Panc1 (cell line): ENCODE measurements at regions not wholly inside any gene's neighbourhood (a gene's known extent, or its start where the extent isn't known, plus 50 kb on each side); places are given as distances from the start of the nearest gene placed in this dataset.

Experiments
- ATAC-seq: fragments of 200-7000 bp; cut with Tn5 transposase; 2 replicates; pipeline ENCODE4 v1.9.1; 2020; ENCODE audit warnings: mild to moderate bottlenecking, moderate library complexity
- BruUV-seq: library from RNA; stranded (reverse); fragments of 400-500 nt; replicated peaks from 2 replicates; lab custom pipeline; 2021; lab: Mats Ljungman, UMichigan
- CTCF ChIA-PET: fragments of 300-600 bp; sonication (Branson Sonifier 250); formaldehyde crosslinking; loops from one replicate; lab custom pipeline; 2022; ENCODE audit warnings: antibody characterized with exemption; lab: Charles Lee
- POLR2A ChIA-PET: fragments of 300-600 bp; sonication (Branson Sonifier 250); formaldehyde crosslinking; loops from one replicate; lab custom pipeline; 2022; ENCODE audit warnings: antibody characterized with exemption; lab: Charles Lee
- DNase-seq: peaks from one replicate; pipeline ENCODE4 v3.0.0-alpha.2; 2010; ENCODE audit warnings: low read depth, low spot score
- H3K27ac ChIP-seq: 2 replicates; pipeline ENCODE4 v1.5.1; 2011; ENCODE audit warnings: mild to moderate bottlenecking, low read length, inconsistent platforms
- H3K27me3 ChIP-seq: fragments of 200-500 bp; sonication (Bioruptor generic); 2 replicates; pipeline ENCODE4 v1.6.0; 2014; ENCODE audit warnings: low read length, inconsistent platforms; ENCODE audit not compliant: control insufficient read depth, insufficient read depth
- H3K36me3 ChIP-seq: fragments of 200-500 bp; sonication (Bioruptor generic); 2 replicates; pipeline ENCODE4 v1.5.1; 2014; ENCODE audit warnings: inconsistent platforms, mild to moderate bottlenecking, low read length, moderate library complexity; ENCODE audit not compliant: control insufficient read depth, insufficient read depth
- H3K4me1 ChIP-seq: 2 replicates; pipeline ENCODE4 v1.5.1; 2011; ENCODE audit warnings: inconsistent platforms, mild to moderate bottlenecking, low read length, moderate library complexity; ENCODE audit not compliant: control insufficient read depth, insufficient read depth
- H3K4me3 ChIP-seq, 2 experiments: 2 replicates each; pipeline ENCODE4 v1.5.1; 2011 to 2012; ENCODE audit warnings: low read depth in 2 of 2, low read length in 2 of 2, mild to moderate bottlenecking in 2 of 2, inconsistent platforms in 1 of 2, moderate library complexity in 1 of 2
- H3K9me3 ChIP-seq: fragments of 200-500 bp; sonication (Bioruptor generic); 2 replicates; pipeline ENCODE4 v1.5.1; 2014; ENCODE audit warnings: low read depth, mild to moderate bottlenecking, inconsistent platforms, low read length, moderate library complexity; ENCODE audit not compliant: control insufficient read depth, insufficient read depth
- CTCF ChIP-seq: fragments of 450-650 bp; IDR thresholded peaks from 2 replicates; pipeline ENCODE4 v1.5.1; 2017; ENCODE audit warnings: mild to moderate bottlenecking
- POLR2AphosphoS5 ChIP-seq: IDR thresholded peaks from 2 replicates; pipeline ENCODE4 v1.6.1; 2012; ENCODE audit warnings: mild to moderate bottlenecking, low read depth, low read length, moderate library complexity
- REST ChIP-seq, 2 experiments: IDR thresholded peaks; 2 replicates each; pipeline ENCODE4 v1.6.1; 2011 to 2012; ENCODE audit warnings: low read depth in 2 of 2, control low read depth in 1 of 2, low read length in 1 of 2, mild to moderate bottlenecking in 1 of 2, moderate library complexity in 1 of 2; ENCODE audit not compliant: insufficient read depth in 1 of 2
- SIN3A ChIP-seq: IDR thresholded peaks from 2 replicates; pipeline ENCODE4 v1.6.1; 2012; ENCODE audit warnings: low read depth, mild to moderate bottlenecking, low read length, moderate library complexity, borderline replicate concordance; ENCODE audit not compliant: insufficient read depth
- TCF7L2 ChIP-seq: IDR thresholded peaks from 2 replicates; pipeline ENCODE4 v1.6.1; 2011; ENCODE audit warnings: mild to moderate bottlenecking, low read depth, low read length, inconsistent platforms
- in situ Hi-C: cut with HindIII; loops from 2 replicates; pipeline ENCODE4 v1.10.0; 2016; ENCODE audit warnings: low sequenced_read_pairs, low pct_unique_long_range_greater_than_20kb
- intact Hi-C: fragments of 100-400 bp; cut with micrococcal nuclease; formaldehyde crosslinking; loops from one replicate; pipeline ENCODE4 v1.10.0; 2022; ENCODE audit not compliant: unreplicated experiment

GRCh38 chr1:219339466-219339865 lies 165.8 kb downstream of the LYPLAL1 start:
- H3K36me3 ChIP-seq = no peaks in the 10 kb centered on the region
- intact Hi-C loops (no loop called here), in situ Hi-C loops (no loop called here)
- no peak for ATAC-seq
- no peak for DNase-seq
- no peaks in the 10 kb centered on the region for H3K9me3 ChIP-seq
- H3K27ac ChIP-seq = no peak overlapping the region
- ChIA-PET CTCF (no interaction called here), POLR2A (no interaction called here)
- H3K4me3 ChIP-seq = no peak overlapping the region
- no peaks in the 10 kb centered on the region for H3K27me3 ChIP-seq
- TF ChIP-seq SIN3A (no peak), TCF7L2 (no peak), POLR2AphosphoS5 (no peak), REST (IDR thresholded peaks at IDR 0.05; ENCODE audit: insufficient read depth in 1 of 2, low read depth in 2 of 2, low read length in 1 of 2) (no peak), CTCF (no peak)
- BruUV-seq = no TSS peak
- no peaks in the 10 kb centered on the region for H3K4me1 ChIP-seq

GRCh38 chr1:219337588-219337987 lies 163.9 kb downstream of the LYPLAL1 start:
- Histone ChIP-seq H3K27me3 (no peaks in the 10 kb centered on the region), H3K4me1 (no peaks in the 10 kb centered on the region), H3K9me3 (no peaks in the 10 kb centered on the region), H3K27ac (no peak overlapping the region), H3K4me3 (no peak overlapping the region), H3K36me3 (no peaks in the 10 kb centered on the region)
- intact Hi-C loops = no loop called here
- POLR2A ChIA-PET = no interaction called here
- TF ChIP-seq REST (IDR thresholded peaks at IDR 0.05; ENCODE audit: insufficient read depth in 1 of 2, low read depth in 2 of 2, low read length in 1 of 2) (no peak), SIN3A (no peak), CTCF (no peak), TCF7L2 (no peak), POLR2AphosphoS5 (no peak)
- ATAC-seq (no peak), DNase-seq (no peak)
- no TSS peak for BruUV-seq
- CTCF ChIA-PET = no interaction called here
- in situ Hi-C loops = no loop called here
